H1 (cell line): ENCODE measurements at regions not wholly inside any gene's neighbourhood (a gene's known extent, or its start where the extent isn't known, plus 50 kb on each side); places are given as distances from the start of the nearest gene placed in this dataset.
A peak's percentile ranks its signal among the peaks of the same experiment; 100 is the strongest.
"Not testable (repeated sequence)": the region's sequence is repeated elsewhere in the genome, so short reads cannot be mapped to it uniquely, and the experiment has no call there.

Experiments used
- CTCF ChIA-PET: fragments of 300-600 bp; sonication (Branson Sonifier 250); formaldehyde crosslinking; loops from one replicate; lab custom pipeline; 2021; ENCODE audit not compliant: partially characterized antibody; lab: Charles Lee
- POLR2A ChIA-PET: fragments of 300-600 bp; sonication (Branson Sonifier 250); formaldehyde crosslinking; loops from one replicate; lab custom pipeline; 2021; ENCODE audit warnings: inconsistent platforms; ENCODE audit not compliant: partially characterized antibody; lab: Charles Lee
- DNase-seq, 2 experiments: peaks; one replicate each; pipeline versions ENCODE4 v3.0.0 to v3.0.0-alpha.2; 2010 to 2022; ENCODE audit warnings: low spot score in 2 of 2, low read depth in 1 of 2, mixed read lengths in 1 of 2
- FAIRE-seq: peaks from 2 replicates; lab custom pipeline; 2011; peaks lifted over from hg19 to GRCh38; lab: Jason Lieb, UNC
- H2AFZ ChIP-seq: 2 replicates; pipeline ENCODE4 v1.8.1; 2012; ENCODE audit warnings: low read length, inconsistent platforms
- H2AK5ac ChIP-seq: 2 replicates; pipeline ENCODE4 v1.6.1; 2013; ENCODE audit warnings: low read depth, low read length
- H2BK120ac ChIP-seq: replicated peaks from 2 replicates; pipeline ENCODE3; 2013; ENCODE audit warnings: low read depth, low read length, inconsistent platforms
- H2BK12ac ChIP-seq: 2 replicates; pipeline ENCODE4 v1.6.1; 2013; ENCODE audit warnings: low read depth, low read length
- H2BK15ac ChIP-seq: 2 replicates; pipeline ENCODE4 v1.6.1; 2013; ENCODE audit warnings: low read length
- H2BK20ac ChIP-seq: 2 replicates; pipeline ENCODE4 v1.6.1; 2013; ENCODE audit warnings: low read length
- H2BK5ac ChIP-seq: 2 replicates; pipeline ENCODE4 v1.6.1; 2013; ENCODE audit warnings: low read depth, low read length
- H3K14ac ChIP-seq: 2 replicates; pipeline ENCODE4 v1.6.1; 2013; ENCODE audit warnings: inconsistent platforms; ENCODE audit not compliant: insufficient read length
- H3K18ac ChIP-seq: 2 replicates; pipeline ENCODE4 v1.6.1; 2013; ENCODE audit warnings: low read length; ENCODE audit errors: extremely low read depth
- H3K23ac ChIP-seq: 2 replicates; pipeline ENCODE4 v1.6.1; 2013; ENCODE audit warnings: inconsistent platforms; ENCODE audit not compliant: insufficient read length
- H3K23me2 ChIP-seq: 2 replicates; pipeline ENCODE4 v1.6.1; 2013; ENCODE audit warnings: low read depth, low read length
- H3K27ac ChIP-seq: 2 replicates; pipeline ENCODE4 v1.6.1; 2011; ENCODE audit warnings: low read depth, low read length, inconsistent platforms
- H3K27me3 ChIP-seq, 4 experiments: replicated peaks in 1 of 4; 1 replicate in 1 of 4; 2 replicates in 3 of 4; pipeline versions ENCODE4 v1.6.1 to v1.8.1; 2011 to 2013; ENCODE audit warnings: low read length in 3 of 4, mild to moderate bottlenecking in 3 of 4, inconsistent platforms in 2 of 4, mixed read lengths in 2 of 4, moderate library complexity in 1 of 4; ENCODE audit not compliant: control insufficient read depth in 3 of 4, insufficient read depth in 3 of 4; ENCODE audit errors: extremely low read depth in 1 of 4
- H3K36me3 ChIP-seq, 4 experiments: 2 replicates each; pipeline versions ENCODE4 v1.6.1 to v1.8.1; 2011 to 2013; ENCODE audit warnings: mild to moderate bottlenecking in 4 of 4, low read length in 3 of 4, moderate library complexity in 2 of 4, control low read depth in 1 of 4, inconsistent platforms in 1 of 4; ENCODE audit not compliant: insufficient read depth in 4 of 4, control insufficient read depth in 2 of 4
- H3K4ac ChIP-seq: replicated peaks from 2 replicates; pipeline ENCODE3; 2013; ENCODE audit warnings: low read length, low read depth, mixed read lengths, inconsistent platforms; ENCODE audit not compliant: insufficient read length
- H3K4me1 ChIP-seq, 4 experiments: replicated peaks in 1 of 4; 1 replicate in 1 of 4; 2 replicates in 3 of 4; pipeline versions ENCODE4 v1.6.1 to v1.8.1; 2011 to 2013; ENCODE audit warnings: low read length in 3 of 4, inconsistent platforms in 2 of 4, mixed read lengths in 1 of 4; ENCODE audit not compliant: insufficient read depth in 4 of 4, control insufficient read depth in 3 of 4
- H3K4me2 ChIP-seq, 2 experiments: 2 replicates each; pipeline versions ENCODE4 v1.6.1 to v1.8.1; 2011 to 2013; ENCODE audit warnings: low read depth in 2 of 2, low read length in 2 of 2, control low read depth in 1 of 2, inconsistent platforms in 1 of 2, mild to moderate bottlenecking in 1 of 2; ENCODE audit not compliant: insufficient read depth in 1 of 2
- H3K4me3 ChIP-seq, 4 experiments: fragments of 200-600, 300-600 bp in 1 of 4; sonication (generic), shearing (Covaris generic), sonication (Bioruptor Twin) in 1 of 4; 2 replicates each; pipeline versions ENCODE4 v1.5.1 to v1.8.1; 2011 to 2016; ENCODE audit warnings: low read length in 4 of 4, low read depth in 3 of 4, control low read depth in 2 of 4, inconsistent platforms in 2 of 4, mild to moderate bottlenecking in 2 of 4, mixed read lengths in 1 of 4, moderate library complexity in 1 of 4; ENCODE audit not compliant: insufficient read depth in 2 of 4; ENCODE audit errors: extremely low read depth in 1 of 4
- H3K56ac ChIP-seq: replicated peaks from 2 replicates; pipeline ENCODE3; 2013; ENCODE audit warnings: low read depth, mild to moderate bottlenecking, mixed read lengths, low read length, inconsistent platforms; ENCODE audit not compliant: insufficient read length
- H3K79me1 ChIP-seq: 2 replicates; pipeline ENCODE4 v1.6.1; 2013; ENCODE audit warnings: low read depth, low read length, control low read depth
- H3K79me2 ChIP-seq, 2 experiments: 2 replicates each; pipeline versions ENCODE4 v1.6.1 to v1.8.1; 2012 to 2013; ENCODE audit warnings: low read length in 2 of 2, mild to moderate bottlenecking in 2 of 2, inconsistent platforms in 1 of 2; ENCODE audit not compliant: insufficient read depth in 2 of 2, control insufficient read depth in 1 of 2
- H3K9ac ChIP-seq, 4 experiments: replicated peaks in 1 of 4; 1 replicate in 1 of 4; 2 replicates in 3 of 4; pipeline versions ENCODE4 v1.6.1 to v1.8.1; 2011 to 2013; ENCODE audit warnings: low read depth in 3 of 4, low read length in 3 of 4, control low read depth in 2 of 4, mild to moderate bottlenecking in 2 of 4, moderate library complexity in 2 of 4, inconsistent platforms in 1 of 4; ENCODE audit errors: extremely low read depth in 1 of 4
- H3K9me3 ChIP-seq, 2 experiments: 2 replicates each; pipeline versions ENCODE4 v1.6.1 to v1.8.1; 2012 to 2013; ENCODE audit warnings: mild to moderate bottlenecking in 2 of 2, moderate library complexity in 2 of 2, control low read depth in 1 of 2, inconsistent platforms in 1 of 2, low read depth in 1 of 2, low read length in 1 of 2, mixed read lengths in 1 of 2; ENCODE audit not compliant: insufficient read depth in 2 of 2
- H4K20me1 ChIP-seq, 2 experiments: replicated peaks in 1 of 2; 2 replicates each; pipeline versions ENCODE3 to v1.8.1; 2011 to 2013; ENCODE audit warnings: inconsistent platforms in 2 of 2, low read length in 2 of 2, mild to moderate bottlenecking in 1 of 2; ENCODE audit not compliant: insufficient read depth in 2 of 2, control insufficient read depth in 1 of 2
- H4K5ac ChIP-seq: 2 replicates; pipeline ENCODE4 v1.6.1; 2013; ENCODE audit warnings: low read length, low read depth, mixed read lengths, inconsistent platforms; ENCODE audit not compliant: insufficient read length
- H4K8ac ChIP-seq: 2 replicates; pipeline ENCODE4 v1.8.0; 2013; ENCODE audit warnings: mild to moderate bottlenecking, moderate library complexity, low read length, inconsistent platforms; ENCODE audit not compliant: insufficient read depth; ENCODE audit errors: extremely low read depth
- H4K91ac ChIP-seq: replicated peaks from 2 replicates; pipeline ENCODE3; 2013; ENCODE audit warnings: low read length, mixed read lengths, inconsistent platforms; ENCODE audit not compliant: insufficient read length
- whole genome bisulfite sequencing, 2 experiments: shearing (Covaris generic) in 1 of 2; methylation state at CpG; one replicate each; pipeline versions ENCODE4 v1.1.6 to v1.1.7; 2013 to 2015; ENCODE audit warnings: low lambda C conversion rate in 2 of 2, mixed read lengths in 2 of 2, inconsistent platforms in 1 of 2, low coverage in 1 of 2, missing lambda C conversion rate in 1 of 2; ENCODE audit not compliant: insufficient replicate concordance in 2 of 2, insufficient coverage in 1 of 2, insufficient read length in 1 of 2; ENCODE audit errors: extremely low coverage in 1 of 2, missing lambda C conversion rate in 1 of 2; 5-methylcytosine and 5-hydroxymethylcytosine counted together
- TF ChIP-seq, protein P1 (sequence below): IDR thresholded peaks from 2 replicates; pipeline ENCODE4 v1.6.1; 2011; ENCODE audit warnings: low read length, improper control_type of control experiment

GRCh38 chr7:96921771-96922170 lies 83.6 kb upstream of the DLX6 start:
- 0 out of 2 replicates have a peak, but pooled peaks cover 3% of the 10 kb centered on the region for H3K23me2 ChIP-seq
- no peak overlapping the region for H3K4me3 ChIP-seq
- no peak overlapping the region for H2AFZ ChIP-seq
- peaks cover 1 to 6% (median 3%) of the 10 kb centered on the region in 4 experiments; a peak in 4 of 7 replicates for H3K4me1 ChIP-seq
- no peaks in the 10 kb centered on the region for H3K36me3 ChIP-seq
- no peak overlapping the region for H3K23ac ChIP-seq
- TF ChIP-seq, protein P1, sequence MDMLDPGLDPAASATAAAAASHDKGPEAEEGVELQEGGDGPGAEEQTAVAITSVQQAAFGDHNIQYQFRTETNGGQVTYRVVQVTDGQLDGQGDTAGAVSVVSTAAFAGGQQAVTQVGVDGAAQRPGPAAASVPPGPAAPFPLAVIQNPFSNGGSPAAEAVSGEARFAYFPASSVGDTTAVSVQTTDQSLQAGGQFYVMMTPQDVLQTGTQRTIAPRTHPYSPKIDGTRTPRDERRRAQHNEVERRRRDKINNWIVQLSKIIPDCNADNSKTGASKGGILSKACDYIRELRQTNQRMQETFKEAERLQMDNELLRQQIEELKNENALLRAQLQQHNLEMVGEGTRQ, result no peak
- no peaks in the 10 kb centered on the region; a peak in 1 of 4 replicates for H3K9me3 ChIP-seq
- no peak for DNase-seq
- H3K4ac ChIP-seq, result no peak overlapping the region
- H2BK12ac ChIP-seq, result no peak overlapping the region
- peak overlapping the region in 1 of 2 experiments; percentile 44; a peak in 2 of 4 replicates for H3K4me2 ChIP-seq
- no peak overlapping the region for H4K91ac ChIP-seq
- H2AK5ac ChIP-seq, result no peak overlapping the region
- H3K14ac ChIP-seq, result no peak overlapping the region
- H3K56ac ChIP-seq, result no peak overlapping the region
- no peaks in the 10 kb centered on the region for H4K20me1 ChIP-seq
- no peak overlapping the region for H3K9ac ChIP-seq
- H3K79me1 ChIP-seq, result no peaks in the 10 kb centered on the region
- POLR2A ChIA-PET, result no interaction called here
- H4K5ac ChIP-seq, result no peak overlapping the region
- no peaks in the 10 kb centered on the region for H3K79me2 ChIP-seq
- H4K8ac ChIP-seq, result no peak overlapping the region
- H3K18ac ChIP-seq, result no peak overlapping the region
- H2BK120ac ChIP-seq, result no peak overlapping the region
- H3K27me3 ChIP-seq, result no peaks in the 10 kb centered on the region
- CTCF ChIA-PET, result interaction anchor here (1.5 to 2.1 kb wide), 2 partner anchors 10 to 144 kb away, joined by 4 to 5 read pairs; no protein-coding TSS in a partner anchor
- H2BK20ac ChIP-seq, result no peak overlapping the region
- WGBS, 2 experiments, result 89% methylated on average over 3 of the region's 3 CpGs; no CpG with 5 or more reads in 1 of the 2 experiments
- H2BK15ac ChIP-seq, result no peak overlapping the region
- no peak for FAIRE-seq
- no peak overlapping the region for H2BK5ac ChIP-seq
- no peak overlapping the region for H3K27ac ChIP-seq

DNA sequence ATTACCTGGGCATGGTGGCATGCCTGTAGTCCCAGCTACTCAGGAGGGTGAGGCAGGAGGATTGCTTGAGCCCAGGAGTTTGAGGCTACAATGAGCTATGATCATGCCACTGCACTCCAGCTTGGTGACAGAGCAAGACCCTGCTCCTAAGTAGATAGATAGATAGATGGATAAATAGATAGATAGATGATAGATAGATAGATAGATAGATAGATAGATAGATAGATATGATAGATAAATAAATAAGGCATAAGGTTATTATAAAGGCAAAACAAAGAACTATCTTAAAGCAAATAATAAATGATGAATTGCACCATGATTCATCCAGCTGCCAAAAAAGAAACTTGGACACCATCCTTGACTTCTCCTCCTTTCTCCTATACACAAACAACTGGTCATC lies 82.0 kb upstream of the DLX6 start:
- H3K27me3 ChIP-seq, POLR2A ChIA-PET, H3K27ac ChIP-seq, FAIRE-seq, H2BK15ac ChIP-seq, H4K8ac ChIP-seq, H4K5ac ChIP-seq, H3K9me3 ChIP-seq, H2AK5ac ChIP-seq, H3K14ac ChIP-seq, H3K56ac ChIP-seq, H3K4me2 ChIP-seq, H3K36me3 ChIP-seq, H2BK12ac ChIP-seq, H3K4me1 ChIP-seq, H3K23ac ChIP-seq, DNase-seq, H4K91ac ChIP-seq, H2AFZ ChIP-seq, H2BK20ac ChIP-seq, H3K23me2 ChIP-seq, H2BK5ac ChIP-seq, H3K9ac ChIP-seq, H3K4ac ChIP-seq, H3K79me1 ChIP-seq, H3K4me3 ChIP-seq, H2BK120ac ChIP-seq, H4K20me1 ChIP-seq, H3K79me2 ChIP-seq, H3K18ac ChIP-seq: not testable (repeated sequence)
- CTCF ChIA-PET, result interaction anchor here (0.6 to 1.4 kb wide), 4 partner anchors 13 to 104 kb away, joined by 3 to 4 read pairs (median 3); no protein-coding TSS in a partner anchor
